Suprapubic skin (tissue), 4 donors: ENCODE measurements at regions not wholly inside any gene's neighbourhood (a gene's known extent, or its start where the extent isn't known, plus 50 kb on each side); places are given as distances from the start of the nearest gene placed in this dataset.

Experiments
- DNase-seq, 2 donors: peaks; one replicate each; pipeline ENCODE4 v3.0.0-alpha.2; 2019; ENCODE audit warnings: low spot score in 2 of 2
- H3K27ac ChIP-seq: fragments of 200-600 bp; sonication (generic); one replicate; pipeline ENCODE4 v1.5.1; 2019
- H3K27me3 ChIP-seq: fragments of 200-600 bp; sonication (generic); one replicate; pipeline ENCODE4 v1.5.1; 2019
- H3K36me3 ChIP-seq: fragments of 200-600 bp; sonication (generic); one replicate; pipeline ENCODE4 v1.5.1; 2019
- H3K4me1 ChIP-seq: fragments of 200-600 bp; sonication (generic); one replicate; pipeline ENCODE4 v1.5.1; 2019
- H3K4me3 ChIP-seq: fragments of 200-600 bp; sonication (generic); one replicate; pipeline ENCODE4 v1.5.1; 2019; ENCODE audit warnings: mild to moderate bottlenecking
- H3K9me3 ChIP-seq: fragments of 200-600 bp; sonication (generic); one replicate; pipeline ENCODE4 v1.5.1; 2019
- EP300 ChIP-seq: sonication (generic); formaldehyde crosslinking; IDR thresholded peaks from one replicate; pipeline ENCODE4 v1.6.1; 2017; ENCODE audit warnings: antibody characterized with exemption
- POLR2A ChIP-seq, 2 donors: fragments of 450-650 bp; IDR thresholded peaks; one replicate each; pipeline ENCODE4 v1.6.1; 2017; ENCODE audit warnings: antibody characterized with exemption in 2 of 2, mild to moderate bottlenecking in 2 of 2, moderate library complexity in 2 of 2
- POLR2AphosphoS5 ChIP-seq, 3 donors: sonication (generic); formaldehyde crosslinking; IDR thresholded peaks; one replicate each; pipeline ENCODE4 v1.6.1; 2017; ENCODE audit warnings: antibody characterized with exemption in 3 of 3
- WGBS: methylation state at CpG from one replicate; pipeline ENCODE4 v1.1.5; 2018; 5-methylcytosine and 5-hydroxymethylcytosine counted together
- TF ChIP-seq, protein P1 (sequence below), 2 donors: fragments of 200-600 bp in 1 of 2; fragments of 450-650 bp in 1 of 2; sonication (generic) in 1 of 2; IDR thresholded peaks; one replicate each; pipeline ENCODE4 v1.5.1; 2016 to 2019; ENCODE audit warnings: antibody characterized with exemption in 2 of 2, mild to moderate bottlenecking in 1 of 2, moderate library complexity in 1 of 2

DNA sequence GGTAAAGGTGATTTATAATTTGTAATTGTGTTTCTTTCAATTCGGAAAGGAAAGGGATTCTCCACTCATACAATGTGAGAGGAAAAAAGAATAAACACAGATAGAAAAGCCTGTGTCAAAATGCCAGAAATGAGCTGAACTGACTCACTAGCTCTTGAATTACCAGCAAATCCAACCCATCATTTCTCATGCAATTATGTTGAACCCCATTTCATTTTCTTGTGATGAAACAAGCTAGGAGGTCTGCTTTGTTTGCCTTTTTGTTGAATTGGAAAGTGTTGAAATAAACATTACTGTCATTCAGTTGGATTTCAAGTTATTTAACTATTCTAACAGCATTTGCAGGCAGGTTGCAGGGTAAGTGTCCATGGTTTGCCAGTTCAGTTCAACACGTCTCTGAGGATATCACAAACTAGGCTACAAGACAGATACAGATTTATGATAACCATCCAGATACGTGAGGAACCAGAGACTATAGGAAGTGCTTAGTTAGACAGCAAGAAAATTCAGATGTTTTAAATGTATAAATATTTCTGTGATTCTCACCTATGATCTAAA is 547.2 kb downstream of the MAT2B start:
- H3K4me1 ChIP-seq: no peaks in the 10 kb centered on the region
- no peaks in the 10 kb centered on the region for H3K36me3 ChIP-seq
- no peaks in the 10 kb centered on the region for H3K27me3 ChIP-seq
- no peak for DNase-seq
- WGBS: 63% methylated on average over 3 of the region's 3 CpGs
- no peak for TF ChIP-seq POLR2A (IDR thresholded peaks at IDR 0.05)
- TF ChIP-seq, protein P1, sequence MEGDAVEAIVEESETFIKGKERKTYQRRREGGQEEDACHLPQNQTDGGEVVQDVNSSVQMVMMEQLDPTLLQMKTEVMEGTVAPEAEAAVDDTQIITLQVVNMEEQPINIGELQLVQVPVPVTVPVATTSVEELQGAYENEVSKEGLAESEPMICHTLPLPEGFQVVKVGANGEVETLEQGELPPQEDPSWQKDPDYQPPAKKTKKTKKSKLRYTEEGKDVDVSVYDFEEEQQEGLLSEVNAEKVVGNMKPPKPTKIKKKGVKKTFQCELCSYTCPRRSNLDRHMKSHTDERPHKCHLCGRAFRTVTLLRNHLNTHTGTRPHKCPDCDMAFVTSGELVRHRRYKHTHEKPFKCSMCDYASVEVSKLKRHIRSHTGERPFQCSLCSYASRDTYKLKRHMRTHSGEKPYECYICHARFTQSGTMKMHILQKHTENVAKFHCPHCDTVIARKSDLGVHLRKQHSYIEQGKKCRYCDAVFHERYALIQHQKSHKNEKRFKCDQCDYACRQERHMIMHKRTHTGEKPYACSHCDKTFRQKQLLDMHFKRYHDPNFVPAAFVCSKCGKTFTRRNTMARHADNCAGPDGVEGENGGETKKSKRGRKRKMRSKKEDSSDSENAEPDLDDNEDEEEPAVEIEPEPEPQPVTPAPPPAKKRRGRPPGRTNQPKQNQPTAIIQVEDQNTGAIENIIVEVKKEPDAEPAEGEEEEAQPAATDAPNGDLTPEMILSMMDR (IDR thresholded peaks at IDR 0.05): no peak
- TF ChIP-seq POLR2AphosphoS5 (IDR thresholded peaks at IDR 0.05): no peak
- no peak for TF ChIP-seq EP300
- H3K27ac ChIP-seq: no peak overlapping the region
- no peaks in the 10 kb centered on the region for H3K9me3 ChIP-seq
- H3K4me3 ChIP-seq: no peak overlapping the region

- no peaks in the 10 kb centered on the region for H3K4me1 ChIP-seq
- 41% methylated on average over 1 of the region's 1 CpG for WGBS
These were observed 547.7 kb downstream of the MAT2B start for GRCh38 chr5:164053123-164053522.

GRCh38 chr5:164054461-164054860 is 549.0 kb downstream of the MAT2B start:
- Histone ChIP-seq H3K27ac (no peak overlapping the region), H3K9me3 (no peaks in the 10 kb centered on the region), H3K4me1 (no peaks in the 10 kb centered on the region), H3K4me3 (no peak overlapping the region), H3K36me3 (no peaks in the 10 kb centered on the region), H3K27me3 (no peaks in the 10 kb centered on the region)
- TF ChIP-seq POLR2AphosphoS5 (IDR thresholded peaks at IDR 0.05): no peak
- no peak for TF ChIP-seq EP300
- TF ChIP-seq, protein P1 (IDR thresholded peaks at IDR 0.05): no peak
- no peak for TF ChIP-seq POLR2A (IDR thresholded peaks at IDR 0.05)
- no peak for DNase-seq
- WGBS: 67% methylated on average over 2 of the region's 2 CpGs

More at GRCh38 chr5:164053123-164053522, 547.7 kb downstream of the MAT2B start:
- Histone ChIP-seq H3K4me3 (no peak overlapping the region), H3K27me3 (no peaks in the 10 kb centered on the region), H3K9me3 (no peaks in the 10 kb centered on the region), H3K27ac (no peak overlapping the region), H3K36me3 (no peaks in the 10 kb centered on the region)
- no peak for DNase-seq
- TF ChIP-seq POLR2A (IDR thresholded peaks at IDR 0.05) (no peak), EP300 (no peak), POLR2AphosphoS5 (IDR thresholded peaks at IDR 0.05) (no peak)
- TF ChIP-seq, protein P1 (IDR thresholded peaks at IDR 0.05): no peak

GRCh38 chr5:164057121-164057520 is 551.7 kb downstream of the MAT2B start:
- DNase-seq: no peak
- no peaks in the 10 kb centered on the region for H3K9me3 ChIP-seq
- H3K36me3 ChIP-seq: no peaks in the 10 kb centered on the region
- no peak overlapping the region for H3K27ac ChIP-seq
- TF ChIP-seq EP300 (no peak), POLR2AphosphoS5 (IDR thresholded peaks at IDR 0.05) (no peak), POLR2A (IDR thresholded peaks at IDR 0.05) (no peak)
- TF ChIP-seq, protein P1 (IDR thresholded peaks at IDR 0.05): no peak
- WGBS: 84% methylated on average over 2 of the region's 2 CpGs
- no peak overlapping the region for H3K4me3 ChIP-seq
- H3K27me3 ChIP-seq: no peaks in the 10 kb centered on the region
- H3K4me1 ChIP-seq: no peaks in the 10 kb centered on the region

GRCh38 chr5:164058621-164059020 is 553.2 kb downstream of the MAT2B start:
- Histone ChIP-seq H3K27ac (no peak overlapping the region), H3K27me3 (no peaks in the 10 kb centered on the region), H3K4me3 (no peak overlapping the region), H3K4me1 (no peaks in the 10 kb centered on the region), H3K9me3 (no peaks in the 10 kb centered on the region), H3K36me3 (no peaks in the 10 kb centered on the region)
- WGBS: 70% methylated on average over 3 of the region's 3 CpGs
- TF ChIP-seq, protein P1 (IDR thresholded peaks at IDR 0.05): no peak
- TF ChIP-seq EP300 (no peak), POLR2AphosphoS5 (IDR thresholded peaks at IDR 0.05) (no peak), POLR2A (IDR thresholded peaks at IDR 0.05) (no peak)
- no peak for DNase-seq
